Gastroesophageal sphincter (tissue), 4 donors: ENCODE measurements at regions not wholly inside any gene's neighbourhood (a gene's known extent, or its start where the extent isn't known, plus 50 kb on each side); places are given as distances from the start of the nearest gene placed in this dataset.
A peak's percentile ranks its signal among the peaks of the same experiment; 100 is the strongest.

Experiments used
- ATAC-seq: fragments of 150-250 bp; one replicate; pipeline ENCODE4 v1.9.1; 2016; ENCODE audit warnings: mild to moderate bottlenecking, moderate library complexity
- H3K27ac ChIP-seq, 4 donors: fragments of 200-600 bp; sonication (generic) in 3 of 4; 1 replicate in 3 of 4; 2 replicates in 1 of 4; pipeline ENCODE4 v1.5.1; 2016 to 2019
- H3K27me3 ChIP-seq: fragments of 200-600 bp; sonication (generic); one replicate; pipeline ENCODE4 v1.5.1; 2019
- H3K36me3 ChIP-seq, 2 donors: fragments of 200-600 bp; sonication (generic); one replicate each; pipeline ENCODE4 v1.5.1; 2019; ENCODE audit warnings: control low read depth in 1 of 2
- H3K4me1 ChIP-seq, 3 donors: fragments of 200-600 bp; sonication (generic); 1 replicate in 2 of 3; 2 replicates in 1 of 3; pipeline ENCODE4 v1.5.1; 2016 to 2019; ENCODE audit warnings: control low read depth in 2 of 3
- H3K4me3 ChIP-seq, 2 donors: fragments of 200-600 bp; sonication (generic); one replicate each; pipeline ENCODE4 v1.5.1; 2019; ENCODE audit warnings: mild to moderate bottlenecking in 1 of 2, moderate library complexity in 1 of 2
- H3K9me3 ChIP-seq, 3 donors: fragments of 200-600 bp; sonication (generic); one replicate each; pipeline ENCODE4 v1.5.1; 2017 to 2019; ENCODE audit warnings: control low read depth in 2 of 3
- EP300 ChIP-seq: sonication (generic); formaldehyde crosslinking; IDR thresholded peaks from one replicate; pipeline ENCODE4 v1.6.1; 2017; ENCODE audit warnings: antibody characterized with exemption, mild to moderate bottlenecking
- POLR2A ChIP-seq, 2 donors: fragments of 450-650 bp; IDR thresholded peaks; one replicate each; pipeline ENCODE4 v1.6.1; 2017; ENCODE audit warnings: antibody characterized with exemption in 2 of 2, mild to moderate bottlenecking in 2 of 2, moderate library complexity in 1 of 2
- POLR2AphosphoS5 ChIP-seq: sonication (generic); formaldehyde crosslinking; IDR thresholded peaks from one replicate; pipeline ENCODE4 v1.6.1; 2017; ENCODE audit warnings: antibody characterized with exemption
- WGBS, 2 donors: methylation state at CpG; one replicate each; pipeline ENCODE4 v1.1.5; 2018; ENCODE audit warnings: low coverage in 1 of 2; 5-methylcytosine and 5-hydroxymethylcytosine counted together
- TF ChIP-seq, protein P1 (sequence below), 4 experiments: fragments of 200-600 bp in 2 of 4; fragments of 450-650 bp in 2 of 4; sonication (generic) in 1 of 4; IDR thresholded peaks; one replicate each; pipeline ENCODE4 v1.5.1; 2017 to 2019; ENCODE audit warnings: antibody characterized with exemption in 4 of 4, mild to moderate bottlenecking in 2 of 4, moderate library complexity in 2 of 4

- no peak overlapping the region for H3K4me3 ChIP-seq
- H3K36me3 ChIP-seq, result no peaks in the 10 kb centered on the region
- H3K9me3 ChIP-seq, result no peaks in the 10 kb centered on the region
- H3K27ac ChIP-seq, result no peak overlapping the region
- H3K4me1 ChIP-seq, result peaks cover 0 to 11% (median 3%) of the 10 kb centered on the region in 3 donors
- ATAC-seq, result no peak
- TF ChIP-seq POLR2AphosphoS5 (no peak), EP300 (no peak), POLR2A (IDR thresholded peaks at IDR 0.05) (no peak)
- TF ChIP-seq, protein P1, sequence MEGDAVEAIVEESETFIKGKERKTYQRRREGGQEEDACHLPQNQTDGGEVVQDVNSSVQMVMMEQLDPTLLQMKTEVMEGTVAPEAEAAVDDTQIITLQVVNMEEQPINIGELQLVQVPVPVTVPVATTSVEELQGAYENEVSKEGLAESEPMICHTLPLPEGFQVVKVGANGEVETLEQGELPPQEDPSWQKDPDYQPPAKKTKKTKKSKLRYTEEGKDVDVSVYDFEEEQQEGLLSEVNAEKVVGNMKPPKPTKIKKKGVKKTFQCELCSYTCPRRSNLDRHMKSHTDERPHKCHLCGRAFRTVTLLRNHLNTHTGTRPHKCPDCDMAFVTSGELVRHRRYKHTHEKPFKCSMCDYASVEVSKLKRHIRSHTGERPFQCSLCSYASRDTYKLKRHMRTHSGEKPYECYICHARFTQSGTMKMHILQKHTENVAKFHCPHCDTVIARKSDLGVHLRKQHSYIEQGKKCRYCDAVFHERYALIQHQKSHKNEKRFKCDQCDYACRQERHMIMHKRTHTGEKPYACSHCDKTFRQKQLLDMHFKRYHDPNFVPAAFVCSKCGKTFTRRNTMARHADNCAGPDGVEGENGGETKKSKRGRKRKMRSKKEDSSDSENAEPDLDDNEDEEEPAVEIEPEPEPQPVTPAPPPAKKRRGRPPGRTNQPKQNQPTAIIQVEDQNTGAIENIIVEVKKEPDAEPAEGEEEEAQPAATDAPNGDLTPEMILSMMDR (IDR thresholded peaks at IDR 0.05), result no peak
- WGBS, 2 donors, result 90% methylated on average over 2 of the region's 9 CpGs; no CpG with 5 or more reads in 1 of the 2 donors
- H3K27me3 ChIP-seq, result no peaks in the 10 kb centered on the region
Measured at GRCh38 chr12:68411371-68411770, 79.2 kb upstream of the MDM1 start.

GRCh38 chr12:68414988-68415387 lies 82.8 kb upstream of the MDM1 start:
- Histone ChIP-seq H3K4me3 (no peak overlapping the region), H3K36me3 (no peaks in the 10 kb centered on the region), H3K9me3 (no peaks in the 10 kb centered on the region), H3K27me3 (no peaks in the 10 kb centered on the region), H3K4me1 (peaks cover 0 to 4% (median 2%) of the 10 kb centered on the region in 3 donors), H3K27ac (no peak overlapping the region)
- no peak for ATAC-seq
- WGBS, 2 donors, result 70 to 83% methylated on average over 2 of the region's 2 CpGs
- TF ChIP-seq, protein P1 (IDR thresholded peaks at IDR 0.05), result no peak
- TF ChIP-seq POLR2AphosphoS5 (no peak), POLR2A (IDR thresholded peaks at IDR 0.05) (no peak), EP300 (no peak)

DNA sequence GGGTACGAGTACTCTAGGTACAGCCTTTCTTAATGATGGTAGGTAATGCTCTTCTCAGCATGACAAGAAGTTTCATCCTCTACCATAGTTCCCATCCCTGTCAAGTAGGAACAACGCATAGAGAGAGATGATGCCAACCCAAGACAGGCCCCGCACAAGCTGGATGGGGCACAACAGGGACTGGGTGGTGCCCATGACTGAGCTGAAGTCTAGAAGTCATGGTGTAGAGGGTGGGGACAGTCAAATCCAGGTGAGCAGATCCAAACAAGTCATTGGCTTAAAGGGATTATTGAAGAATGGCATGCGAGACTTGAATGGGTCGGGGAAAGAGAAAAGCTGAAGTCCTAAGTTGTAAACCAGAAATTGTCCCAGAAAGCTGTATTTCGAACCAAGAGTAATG lies 84.2 kb upstream of the MDM1 start:
- H3K9me3 ChIP-seq, result no peaks in the 10 kb centered on the region
- no peak overlapping the region for H3K27ac ChIP-seq
- ATAC-seq, result no peak
- H3K27me3 ChIP-seq, result no peaks in the 10 kb centered on the region
- WGBS, 2 donors, result 95 to 100% methylated on average over 2 to 6 of the region's 6 CpGs
- H3K4me3 ChIP-seq, result no peak overlapping the region
- no peak for TF ChIP-seq POLR2A (IDR thresholded peaks at IDR 0.05)
- TF ChIP-seq, protein P1 (IDR thresholded peaks at IDR 0.05), result no peak
- TF ChIP-seq EP300, result no peak
- no peak for TF ChIP-seq POLR2AphosphoS5
- no peaks in the 10 kb centered on the region for H3K36me3 ChIP-seq
- H3K4me1 ChIP-seq, result peaks cover 0 to 17% (median 8%) of the 10 kb centered on the region in 3 donors

GRCh38 chr12:68416826-68417225 lies 84.7 kb upstream of the MDM1 start:
- H3K9me3 ChIP-seq, result no peaks in the 10 kb centered on the region
- no peaks in the 10 kb centered on the region for H3K36me3 ChIP-seq
- no peak overlapping the region for H3K27ac ChIP-seq
- no peak overlapping the region for H3K4me3 ChIP-seq
- 100% methylated on average over 2 of the region's 5 CpGs; no CpG with 5 or more reads in 1 of the 2 donors for WGBS, 2 donors
- TF ChIP-seq EP300, result no peak
- no peaks in the 10 kb centered on the region for H3K27me3 ChIP-seq
- no peak for ATAC-seq
- peaks cover 0 to 19% (median 8%) of the 10 kb centered on the region in 3 donors for H3K4me1 ChIP-seq

DNA sequence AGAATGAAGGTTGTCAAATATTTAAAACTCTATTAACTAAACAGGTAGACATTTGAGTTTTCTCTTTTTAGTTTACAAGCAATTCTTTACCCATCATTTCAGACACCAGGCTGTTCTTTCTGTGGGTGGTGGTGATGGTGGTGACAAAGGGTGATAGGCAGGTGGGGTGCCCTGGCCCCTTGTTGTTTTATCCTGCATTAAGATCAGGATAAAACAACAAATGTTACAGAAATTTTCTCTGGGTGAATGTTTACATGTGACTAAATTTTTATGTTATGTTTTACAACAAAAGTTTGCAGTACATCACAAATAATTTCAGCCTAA lies 85.9 kb upstream of the MDM1 start:
- Histone ChIP-seq H3K9me3 (no peaks in the 10 kb centered on the region), H3K27me3 (no peaks in the 10 kb centered on the region), H3K36me3 (no peaks in the 10 kb centered on the region), H3K27ac (no peak overlapping the region), H3K4me3 (no peak overlapping the region), H3K4me1 (peaks cover 0 to 19% (median 8%) of the 10 kb centered on the region in 3 donors)
- ATAC-seq, result no peak
- no peak for TF ChIP-seq EP300

DNA sequence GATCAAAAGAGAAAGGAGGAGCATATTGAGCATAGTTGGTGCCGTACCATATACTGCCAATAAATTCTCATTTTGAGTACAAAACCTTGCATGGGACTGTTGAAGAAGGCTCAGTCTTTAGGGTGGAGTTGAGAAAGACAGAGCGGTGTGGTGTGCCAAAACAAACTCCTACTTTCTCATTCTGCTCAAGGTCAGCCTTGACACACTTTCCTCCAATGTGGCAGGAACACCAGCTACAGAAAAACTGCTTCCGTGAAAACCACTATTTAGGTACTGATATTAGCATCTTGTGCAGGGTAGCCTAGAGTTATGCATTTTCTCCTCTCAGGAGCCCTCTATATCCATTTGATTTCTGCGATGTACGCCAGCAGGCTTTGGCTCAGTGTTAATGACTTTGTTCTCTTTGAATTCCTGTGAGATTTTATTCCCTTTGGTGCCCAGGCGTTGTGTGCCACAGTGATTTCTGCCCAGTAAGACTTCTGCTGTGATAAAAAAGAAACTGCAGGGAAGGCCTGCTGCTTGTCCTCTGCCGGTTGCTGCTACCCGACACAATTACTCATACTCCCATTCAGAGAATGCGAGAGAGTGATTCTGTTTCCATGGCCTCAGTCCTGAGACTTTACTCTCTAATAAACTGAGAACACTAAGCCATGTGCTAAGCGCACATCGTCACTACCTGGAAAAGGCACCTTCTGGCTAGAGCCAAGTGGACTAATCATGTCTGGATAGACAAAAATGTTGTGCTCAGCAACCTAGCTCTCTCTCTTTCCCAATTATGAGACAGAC lies 88.3 kb upstream of the MDM1 start:
- TF ChIP-seq POLR2A (IDR thresholded peaks at IDR 0.05) (no peak), POLR2AphosphoS5 (peak; percentile 82), EP300 (no peak)
- TF ChIP-seq, protein P1 (IDR thresholded peaks at IDR 0.05), result no peak
- H3K4me3 ChIP-seq, result no peak overlapping the region
- H3K9me3 ChIP-seq, result no peaks in the 10 kb centered on the region
- H3K4me1 ChIP-seq, result peaks cover 0 to 19% (median 8%) of the 10 kb centered on the region in 3 donors
- ATAC-seq, result peak; percentile 78
- WGBS, 2 donors, result 23 to 28% methylated on average over 5 to 10 of the region's 11 CpGs
- H3K27me3 ChIP-seq, result no peaks in the 10 kb centered on the region
- H3K36me3 ChIP-seq, result no peaks in the 10 kb centered on the region
- H3K27ac ChIP-seq, result peak overlapping the region; percentile 36 to 80 (median 60)
